ENCODE measurements at regions not wholly inside any gene's neighbourhood (a gene's known extent, or its start where the extent isn't known, plus 50 kb on each side); places are given as distances from the start of the nearest gene placed in this dataset.

GRCh38 chr19:28644169-28644775 is 568.7 kb downstream of the UQCRFS1 start:
- H3K4me1 Mint-ChIP-seq: no peaks in the 10 kb centered on the region; a peak in 1 of 4 replicates
- H3K27ac ChIP-seq (ENCODE audit: insufficient read length, low read depth, low read length): no peak overlapping the region
- H3K9me3 ChIP-seq (ENCODE audit: control insufficient read depth, low read depth, low read length): no peaks in the 10 kb centered on the region

More at GRCh38 chr19:28644169-28644775, 568.7 kb downstream of the UQCRFS1 start:
- no peak overlapping the region for H3K14ac ChIP-seq (ENCODE audit: insufficient read depth, low read length)
- H3K56ac ChIP-seq (ENCODE audit: insufficient read length, low read depth, low read length): no peak overlapping the region
- H4K20me1 ChIP-seq (ENCODE audit: control insufficient read depth, insufficient read depth, insufficient read length): no peaks in the 10 kb centered on the region
- H3T11ph ChIP-seq (ENCODE audit: low read length): no peak overlapping the region
- WGBS (ENCODE audit: extremely low coverage, insufficient read length, low lambda C conversion rate): no CpG with 5 or more reads among the region's 4 CpGs
- TF ChIP-seq CTCF (conservative IDR thresholded peaks at IDR 0.05): no peak
- no peak overlapping the region for H3K18ac ChIP-seq (ENCODE audit: insufficient read length, low read depth, low read length)
- no peak overlapping the region for H4K91ac ChIP-seq (ENCODE audit: insufficient read length, low read depth, low read length)
- H3K9ac ChIP-seq (ENCODE audit: extremely low read depth, insufficient read length, low read length): no peak overlapping the region
- H3K27ac Mint-ChIP-seq: no peak overlapping the region; a peak in 1 of 7 replicates
- no peaks in the 10 kb centered on the region for H3K79me1 ChIP-seq (ENCODE audit: insufficient read depth, low read depth, low read length, poor library complexity, severe bottlenecking)
- no peak overlapping the region for H3K4me2 ChIP-seq (ENCODE audit: insufficient read depth, insufficient read length, low read length)
- no peak overlapping the region for H2AK5ac ChIP-seq (ENCODE audit: insufficient read length, low read length)
- H3K23ac ChIP-seq (ENCODE audit: insufficient read length, low read depth, low read length): no peak overlapping the region
- no peak overlapping the region for H2BK12ac ChIP-seq (ENCODE audit: insufficient read length, low read depth, low read length)
- H3K36me3 Mint-ChIP-seq (ENCODE audit: insufficient read depth in 1 of 3, low read depth in 3 of 3): no peaks in the 10 kb centered on the region
- no peak for DNase-seq
- no peak overlapping the region for H3K4me3 Mint-ChIP-seq
- H3K79me2 ChIP-seq (ENCODE audit: insufficient read depth, low read length): no peaks in the 10 kb centered on the region
- no peak overlapping the region for H2BK15ac ChIP-seq (ENCODE audit: low read depth, low read length)
- no peaks in the 10 kb centered on the region for H3K9me3 Mint-ChIP-seq
- H3K4ac ChIP-seq (ENCODE audit: low read depth, low read length): no peak overlapping the region
- H3K27me3 ChIP-seq (ENCODE audit: insufficient read depth, low read length): no peaks in the 10 kb centered on the region
- H3K23me2 ChIP-seq (ENCODE audit: insufficient read length, low read depth, low read length, poor library complexity, severe bottlenecking): no peaks in the 10 kb centered on the region
- H3K27me3 Mint-ChIP-seq (ENCODE audit: low read depth): no peaks in the 10 kb centered on the region
- H2BK120ac ChIP-seq (ENCODE audit: low read depth, low read length, poor library complexity, severe bottlenecking): no peak overlapping the region
- no peak overlapping the region for H4K5ac ChIP-seq (ENCODE audit: insufficient read length, low read depth, low read length)
- no peak overlapping the region for H2AFZ ChIP-seq (ENCODE audit: low read length)
- no peak overlapping the region for H4K8ac ChIP-seq (replicated peaks; ENCODE audit: insufficient read length, low read depth, low read length)
- no peaks in the 10 kb centered on the region for H3K4me1 ChIP-seq (ENCODE audit: insufficient read depth, low read length)
- H2BK20ac ChIP-seq (ENCODE audit: low read depth, low read length, poor library complexity, severe bottlenecking): no peak overlapping the region
- no peak overlapping the region for H2BK5ac ChIP-seq (ENCODE audit: insufficient read length, low read length)
